ENCODE measurements at regions not wholly inside any gene's neighbourhood (a gene's known extent, or its start where the extent isn't known, plus 50 kb on each side); places are given as distances from the start of the nearest gene placed in this dataset.
A peak's percentile ranks its signal among the peaks of the same experiment; 100 is the strongest.

- Mint-ChIP-seq H3K4me3 (no peak overlapping the region), H3K27me3 (peaks cover 7 to 17% of the 10 kb centered on the region in 2 donors), H3K36me3 (no peaks in the 10 kb centered on the region), H3K27ac (no peak overlapping the region), H3K4me1 (ENCODE audit: low read depth in 2 of 2) (peaks cover 6 to 11% of the 10 kb centered on the region in 2 donors), H3K9me3 (no peaks in the 10 kb centered on the region)
- ATAC-seq = no peak
- no peak for DNase-seq (ENCODE audit: low spot score)
Observed at GRCh38 chr20:61119794-61120410, 132.2 kb upstream of the CDH4 start.

GRCh38 chr20:61120595-61121515 lies 131.2 kb upstream of the CDH4 start:
- H3K36me3 Mint-ChIP-seq = no peaks in the 10 kb centered on the region
- ATAC-seq = peak; percentile 19 to 46
- H3K27ac Mint-ChIP-seq = no peak overlapping the region
- H3K9me3 Mint-ChIP-seq = no peaks in the 10 kb centered on the region
- no peak overlapping the region for H3K4me3 Mint-ChIP-seq
- peaks cover 6 to 11% of the 10 kb centered on the region in 2 donors for H3K4me1 Mint-ChIP-seq (ENCODE audit: low read depth in 2 of 2)
- H3K27me3 Mint-ChIP-seq = peaks cover 7 to 14% of the 10 kb centered on the region in 2 donors
- DNase-seq (ENCODE audit: low spot score) = no peak

DNA sequence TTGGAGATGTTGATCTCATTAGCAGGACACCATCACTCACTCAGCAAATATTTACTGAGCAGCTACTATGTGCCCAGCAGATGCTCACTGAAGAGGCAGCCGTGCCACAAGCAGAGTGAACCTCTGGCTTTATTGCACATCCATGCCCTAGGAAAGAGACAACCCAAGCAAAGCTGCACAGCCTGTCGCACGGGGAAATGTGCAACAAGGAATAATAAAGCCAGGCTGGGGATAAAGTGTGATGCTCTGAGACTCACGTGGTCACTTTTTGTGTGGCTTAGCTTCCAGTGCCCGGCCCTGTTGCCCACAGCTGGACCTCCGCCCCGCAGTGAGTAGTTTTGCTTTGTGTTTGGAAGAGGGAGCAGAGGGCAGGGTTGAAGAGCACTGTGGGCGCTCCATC lies 130.4 kb upstream of the CDH4 start:
- no peak overlapping the region for H3K27ac Mint-ChIP-seq
- peaks cover 7 to 14% of the 10 kb centered on the region in 2 donors for H3K27me3 Mint-ChIP-seq
- H3K9me3 Mint-ChIP-seq = no peaks in the 10 kb centered on the region
- ATAC-seq (no peak), DNase-seq (ENCODE audit: low spot score) (no peak)
- H3K4me1 Mint-ChIP-seq (ENCODE audit: low read depth in 2 of 2) = peaks cover 6 to 11% of the 10 kb centered on the region in 2 donors
- H3K36me3 Mint-ChIP-seq = no peaks in the 10 kb centered on the region
- H3K4me3 Mint-ChIP-seq = no peak overlapping the region

- H3K27me3 Mint-ChIP-seq = peaks cover 7 to 14% of the 10 kb centered on the region in 2 donors
- peak in 1 of 2 donors; percentile 49 for ATAC-seq
Observed at GRCh38 chr20:61123286-61123685, 128.8 kb upstream of the CDH4 start.

DNA sequence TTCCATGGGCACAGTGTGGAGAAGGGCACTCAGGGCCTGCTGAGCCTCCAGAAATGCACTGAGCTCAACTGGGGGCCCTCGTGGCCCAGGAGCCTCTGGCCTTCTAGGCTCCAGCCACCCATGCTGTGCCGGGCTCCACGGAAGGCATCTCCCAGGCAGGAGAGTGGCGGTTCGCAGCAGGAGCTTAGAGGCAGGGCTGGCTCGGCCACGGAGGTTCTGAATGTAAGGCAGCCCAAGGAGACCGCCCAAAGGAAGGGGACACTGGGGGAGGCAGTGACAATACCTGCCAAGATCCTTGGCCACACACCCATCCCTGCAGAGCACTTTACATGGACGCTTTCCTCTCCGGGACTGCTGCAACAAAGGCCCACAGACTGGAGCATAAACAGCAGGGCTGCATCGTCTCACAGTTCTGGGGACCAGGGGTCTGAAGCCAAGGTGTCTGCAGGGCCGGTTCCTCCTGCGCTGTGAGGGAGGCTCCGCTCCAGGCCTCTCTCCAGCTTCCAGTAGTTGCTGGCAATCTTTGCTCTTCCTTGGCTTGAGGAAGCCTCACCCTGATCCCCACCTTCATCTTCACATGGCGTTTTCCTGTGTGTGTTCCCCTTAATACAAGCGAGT lies 128.2 kb upstream of the CDH4 start:
- peaks cover 4 to 10% of the 10 kb centered on the region in 2 donors for H3K27me3 Mint-ChIP-seq
- ATAC-seq = peak in 1 of 2 donors; percentile 48
- DNase-seq (ENCODE audit: low spot score) = no peak
- H3K4me1 Mint-ChIP-seq (ENCODE audit: low read depth in 2 of 2) = peaks cover 6 to 11% of the 10 kb centered on the region in 2 donors
- no peaks in the 10 kb centered on the region for H3K9me3 Mint-ChIP-seq
- H3K36me3 Mint-ChIP-seq = no peaks in the 10 kb centered on the region
- no peak overlapping the region for H3K27ac Mint-ChIP-seq
- H3K4me3 Mint-ChIP-seq = no peak overlapping the region

More at GRCh38 chr20:61123286-61123685, 128.8 kb upstream of the CDH4 start:
- H3K36me3 Mint-ChIP-seq = no peaks in the 10 kb centered on the region
- no peak overlapping the region for H3K27ac Mint-ChIP-seq
- H3K9me3 Mint-ChIP-seq = no peaks in the 10 kb centered on the region
- peaks cover 6 to 11% of the 10 kb centered on the region in 2 donors for H3K4me1 Mint-ChIP-seq (ENCODE audit: low read depth in 2 of 2)
- no peak for DNase-seq (ENCODE audit: low spot score)
- H3K4me3 Mint-ChIP-seq = no peak overlapping the region

DNA sequence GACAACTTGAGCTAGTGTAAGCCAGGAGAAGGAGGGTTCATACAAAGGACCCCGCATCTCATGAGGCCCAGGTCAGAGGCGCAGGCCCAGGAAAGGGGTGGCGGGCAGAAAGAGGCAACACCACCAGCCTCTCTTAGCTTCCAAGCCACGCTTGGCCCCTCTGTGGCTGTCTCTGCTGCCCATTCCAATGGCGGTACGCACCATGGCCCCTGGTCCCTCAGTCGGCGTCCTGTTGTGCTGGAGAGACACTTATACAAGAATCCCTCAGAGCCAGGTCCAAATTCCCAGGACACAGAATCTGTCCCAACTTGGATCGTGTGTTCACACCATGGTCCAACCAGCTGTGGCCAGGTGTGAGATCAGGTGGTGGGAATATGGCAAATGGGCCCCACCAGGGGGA lies 127.0 kb upstream of the CDH4 start:
- H3K9me3 Mint-ChIP-seq = no peaks in the 10 kb centered on the region
- ATAC-seq (no peak), DNase-seq (ENCODE audit: low spot score) (no peak)
- peaks cover 8 to 15% of the 10 kb centered on the region in 2 donors for H3K27me3 Mint-ChIP-seq
- no peaks in the 10 kb centered on the region for H3K36me3 Mint-ChIP-seq
- no peak overlapping the region for H3K27ac Mint-ChIP-seq
- peaks cover 6% of the 10 kb centered on the region in 2 donors for H3K4me1 Mint-ChIP-seq (ENCODE audit: low read depth in 2 of 2)
- no peak overlapping the region for H3K4me3 Mint-ChIP-seq

DNA sequence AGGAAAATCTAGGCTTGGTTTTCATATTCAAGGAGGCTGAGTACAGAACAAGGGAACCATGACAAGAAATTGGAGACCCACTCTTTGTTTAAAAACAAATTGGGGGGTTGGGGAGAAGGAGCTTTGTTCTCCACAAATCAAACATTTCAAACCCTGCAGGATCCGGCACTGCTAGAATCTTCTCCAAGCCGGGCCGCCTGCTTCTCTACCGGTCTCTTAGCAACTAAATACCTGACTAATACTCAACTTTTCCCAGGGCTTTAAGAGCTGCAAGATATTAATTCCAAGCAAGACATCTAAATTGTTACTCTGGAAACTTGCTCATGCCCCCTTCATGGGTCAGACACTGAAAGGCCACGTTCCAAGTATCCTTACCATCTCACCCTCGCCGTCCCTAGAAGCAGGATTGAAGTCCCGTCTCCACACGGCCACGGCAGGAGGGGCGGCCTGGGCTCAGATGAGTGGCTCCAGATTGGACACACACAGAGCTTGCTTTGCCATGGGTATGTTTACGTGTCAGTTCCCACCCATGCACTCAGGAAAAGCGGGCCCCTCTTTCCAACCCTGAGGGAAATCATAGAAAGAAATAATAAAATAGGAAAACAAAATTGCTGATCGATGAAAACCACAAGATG lies 126.4 kb upstream of the CDH4 start:
- Mint-ChIP-seq H3K27me3 (peaks cover 8 to 19% of the 10 kb centered on the region in 2 donors), H3K4me1 (ENCODE audit: low read depth in 2 of 2) (peaks cover 3 to 4% of the 10 kb centered on the region in 2 donors), H3K9me3 (no peaks in the 10 kb centered on the region), H3K36me3 (no peaks in the 10 kb centered on the region), H3K4me3 (no peak overlapping the region), H3K27ac (no peak overlapping the region)
- DNase-seq (ENCODE audit: low spot score) (no peak), ATAC-seq (no peak)

DNA sequence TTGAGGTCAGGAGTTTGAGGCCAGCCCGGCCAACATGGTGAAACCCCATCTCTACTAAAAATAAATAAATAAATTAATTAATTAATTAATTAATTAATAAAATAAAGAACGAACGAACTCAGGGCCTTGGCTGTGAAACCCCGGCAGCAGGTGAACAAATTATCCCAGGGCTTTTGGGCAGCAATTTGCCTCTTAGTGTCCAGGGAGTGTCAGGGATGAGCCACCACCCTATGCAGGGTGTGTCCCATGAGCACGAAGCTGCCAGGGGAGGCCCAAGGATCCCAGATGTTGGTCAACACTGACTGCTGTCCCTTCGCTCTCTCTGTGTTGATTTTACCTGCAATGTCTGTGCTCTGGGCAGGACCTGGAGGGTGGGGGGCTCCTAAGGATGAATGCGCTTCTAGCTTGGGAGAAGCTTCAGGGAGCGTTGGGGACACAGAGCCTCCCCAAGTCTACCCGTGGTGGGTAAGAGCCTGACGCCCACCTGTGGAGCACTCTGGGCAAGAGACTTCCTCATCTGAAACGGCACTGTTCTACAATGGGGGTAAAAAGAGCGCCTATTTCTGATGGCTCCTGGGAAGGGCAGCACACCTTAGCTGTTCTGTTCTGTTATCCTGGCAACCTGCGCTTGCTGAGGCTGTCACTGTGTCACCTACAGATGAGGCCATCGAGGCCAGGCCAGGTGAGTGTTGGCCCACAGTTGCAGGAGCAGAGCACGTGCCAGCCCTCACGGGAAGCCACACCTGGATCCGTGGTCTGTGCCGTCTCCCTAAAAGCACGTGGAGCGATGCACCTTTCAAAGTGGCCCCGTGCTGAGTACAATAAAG lies 125.5 kb upstream of the CDH4 start:
- Mint-ChIP-seq H3K4me3 (no peak overlapping the region), H3K27me3 (peaks cover 8 to 24% of the 10 kb centered on the region in 2 donors), H3K9me3 (no peaks in the 10 kb centered on the region), H3K4me1 (ENCODE audit: low read depth in 2 of 2) (no peaks in the 10 kb centered on the region), H3K27ac (no peak overlapping the region), H3K36me3 (no peaks in the 10 kb centered on the region)
- DNase-seq (ENCODE audit: low spot score) (no peak), ATAC-seq (no peak)

GRCh38 chr20:61127311-61128039 lies 124.6 kb upstream of the CDH4 start:
- no peak for ATAC-seq
- H3K36me3 Mint-ChIP-seq = no peaks in the 10 kb centered on the region

GRCh38 chr20:61128701-61129269 lies 123.3 kb upstream of the CDH4 start:
- Mint-ChIP-seq H3K9me3 (no peaks in the 10 kb centered on the region), H3K4me3 (no peak overlapping the region), H3K27me3 (peaks cover 23 to 28% of the 10 kb centered on the region in 2 donors), H3K36me3 (no peaks in the 10 kb centered on the region), H3K4me1 (ENCODE audit: low read depth in 2 of 2) (no peaks in the 10 kb centered on the region), H3K27ac (no peak overlapping the region)
- DNase-seq (ENCODE audit: low spot score) = no peak
- no peak for ATAC-seq

More at GRCh38 chr20:61127311-61128039, 124.6 kb upstream of the CDH4 start:
- Mint-ChIP-seq H3K4me1 (ENCODE audit: low read depth in 2 of 2) (no peaks in the 10 kb centered on the region), H3K9me3 (no peaks in the 10 kb centered on the region), H3K27ac (no peak overlapping the region), H3K27me3 (peaks cover 12 to 26% of the 10 kb centered on the region in 2 donors), H3K4me3 (no peak overlapping the region)
- DNase-seq (ENCODE audit: low spot score) = no peak

- Mint-ChIP-seq H3K27me3 (peaks cover 23 to 28% of the 10 kb centered on the region in 2 donors), H3K27ac (no peak overlapping the region), H3K4me1 (ENCODE audit: low read depth in 2 of 2) (no peaks in the 10 kb centered on the region), H3K4me3 (no peak overlapping the region), H3K9me3 (no peaks in the 10 kb centered on the region), H3K36me3 (no peaks in the 10 kb centered on the region)
- no peak for ATAC-seq
- no peak for DNase-seq (ENCODE audit: low spot score)
Observed at GRCh38 chr20:61129311-61129710, 122.8 kb upstream of the CDH4 start.

DNA sequence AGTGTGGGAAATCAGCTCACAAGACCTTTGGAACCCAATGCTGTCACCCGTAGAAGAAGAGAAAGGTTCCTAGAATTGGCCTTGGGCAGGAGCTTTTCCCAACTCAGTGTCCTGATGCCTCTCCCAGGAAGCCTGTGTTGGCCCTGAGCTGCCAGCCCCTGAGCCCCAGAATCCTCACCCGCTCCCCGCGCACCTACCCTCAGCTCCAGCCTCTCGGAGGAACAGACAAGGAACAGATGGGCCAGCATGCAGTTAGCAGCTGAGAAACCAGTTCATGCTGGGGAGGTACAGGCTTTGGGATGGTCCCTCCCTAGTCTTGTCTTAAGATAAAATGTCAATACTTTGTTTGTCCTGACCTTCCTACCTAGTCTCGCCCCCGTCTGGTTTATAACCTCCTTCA lies 121.9 kb upstream of the CDH4 start:
- ATAC-seq (no peak), DNase-seq (ENCODE audit: low spot score) (no peak)
- Mint-ChIP-seq H3K27me3 (peaks cover 23 to 28% of the 10 kb centered on the region in 2 donors), H3K27ac (no peak overlapping the region), H3K4me1 (ENCODE audit: low read depth in 2 of 2) (no peaks in the 10 kb centered on the region), H3K36me3 (no peaks in the 10 kb centered on the region), H3K9me3 (no peaks in the 10 kb centered on the region), H3K4me3 (no peak overlapping the region)

All from natural killer cell treated with Interleukin-12 subunit alpha and Interleukin-12 subunit beta and Interleukin-15 and Interleukin-18, amount 100 ng/mL, for 72 hours (primary cell).